HG02588 (cell line): ENCODE measurements at regions not wholly inside any gene's neighbourhood (a gene's known extent, or its start where the extent isn't known, plus 50 kb on each side); places are given as distances from the start of the nearest gene placed in this dataset.

Experiments
- ATAC-seq: cut with Tn5 transposase; IDR thresholded peaks from one replicate; pipeline ENCODE4 v1.9.1; 2021; ENCODE audit warnings: mild to moderate bottlenecking, moderate library complexity; ENCODE audit not compliant: unreplicated experiment

DNA sequence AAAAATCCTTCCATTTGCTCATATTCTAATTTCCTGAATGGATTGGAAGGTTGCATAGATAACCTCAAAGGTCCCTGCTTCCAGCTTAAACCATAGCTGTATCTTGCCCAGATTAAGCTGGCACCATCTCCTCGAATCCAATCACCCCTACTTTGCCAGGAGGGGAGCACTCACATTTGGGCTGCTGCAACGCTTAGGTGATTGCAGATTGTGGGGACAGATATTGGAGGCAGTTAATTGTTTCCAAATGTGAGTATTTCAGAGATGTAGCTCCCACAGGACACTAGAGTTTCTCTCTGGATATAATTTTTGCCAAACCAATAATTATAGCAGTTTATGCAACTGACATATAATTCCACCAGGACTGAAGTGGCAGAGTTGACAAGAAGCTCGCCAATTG lies 53.5 kb upstream of the ACSL1 start:
- ATAC-seq, result no peak

DNA sequence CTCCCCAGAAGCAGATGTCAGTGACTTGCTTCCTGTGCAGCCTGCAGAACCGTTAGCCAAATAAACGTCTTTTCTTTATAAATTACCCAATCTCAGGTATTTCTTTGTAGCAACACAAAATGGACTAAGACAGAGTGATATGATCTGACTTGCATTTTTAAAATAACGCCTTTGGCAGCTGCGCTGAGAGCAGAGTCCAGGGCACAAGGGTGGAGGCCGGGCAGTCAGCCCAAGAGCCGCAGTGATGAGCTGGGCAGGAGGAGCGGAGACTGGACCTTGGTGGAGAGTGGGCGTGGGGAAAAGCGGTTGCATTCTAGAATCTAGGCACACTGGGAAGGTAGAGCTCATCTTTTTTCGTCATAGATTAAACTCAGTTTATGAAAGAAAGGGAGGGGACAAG lies 56.5 kb upstream of the ACSL1 start:
- no peak for ATAC-seq

DNA sequence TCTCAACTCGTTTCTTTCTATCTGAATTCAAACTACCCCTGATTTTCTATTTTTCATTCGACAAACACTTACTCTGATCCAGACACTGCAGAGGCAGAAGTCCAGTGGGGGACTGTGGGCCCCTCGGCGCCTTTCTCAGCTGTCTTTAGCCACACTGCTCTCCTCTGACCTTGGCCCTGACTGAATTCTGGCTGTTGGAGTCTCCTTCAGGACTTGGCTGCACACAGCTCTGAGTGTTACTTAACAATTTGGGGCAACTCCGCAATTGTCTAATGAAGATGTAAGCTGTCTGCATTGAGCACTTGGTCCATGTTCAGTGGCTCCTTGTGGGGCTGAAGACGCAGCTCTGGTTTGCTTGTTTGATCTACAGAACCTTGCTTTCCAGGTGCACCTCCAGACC lies 57.3 kb upstream of the ACSL1 start:
- ATAC-seq, result no peak

DNA sequence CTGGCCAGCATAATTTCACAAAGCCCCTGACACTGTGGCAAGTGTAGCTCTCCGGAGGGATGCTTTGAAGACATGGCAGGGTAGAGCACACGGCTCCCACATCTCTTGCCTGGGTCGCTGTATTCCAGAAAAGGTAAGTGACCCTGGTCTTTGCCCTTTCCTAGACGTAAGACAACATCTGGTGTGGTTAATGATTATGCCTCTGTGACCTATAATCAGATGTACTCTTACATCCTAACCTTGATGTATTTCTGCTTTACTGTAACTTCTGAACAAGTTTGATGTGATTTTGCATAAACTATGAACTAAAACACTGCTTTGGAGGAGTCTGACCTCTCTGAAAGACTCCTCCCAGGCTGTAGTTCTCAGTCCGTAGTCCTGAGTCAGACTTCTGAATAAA lies 59.1 kb upstream of the ACSL1 start:
- ATAC-seq, result no peak

DNA sequence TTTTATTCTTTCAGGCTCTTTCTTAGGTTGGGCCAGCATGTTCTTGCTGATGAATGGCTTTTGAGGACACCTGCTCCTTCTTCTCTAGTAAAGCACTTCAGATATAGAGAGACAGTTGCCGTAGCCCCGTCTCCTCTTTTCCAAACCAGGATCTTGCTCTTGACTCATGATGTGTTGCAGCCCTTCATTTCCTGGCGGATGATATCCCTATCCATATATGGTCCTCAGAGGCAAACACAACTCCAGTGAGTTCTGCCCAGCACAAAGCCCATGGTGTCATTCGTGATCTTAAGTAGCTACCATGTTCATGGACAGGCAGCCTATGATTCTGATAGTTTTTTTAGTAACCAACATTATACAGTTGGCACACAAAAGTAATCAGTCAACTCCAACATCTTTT lies 59.8 kb upstream of the ACSL1 start:
- no peak for ATAC-seq

DNA sequence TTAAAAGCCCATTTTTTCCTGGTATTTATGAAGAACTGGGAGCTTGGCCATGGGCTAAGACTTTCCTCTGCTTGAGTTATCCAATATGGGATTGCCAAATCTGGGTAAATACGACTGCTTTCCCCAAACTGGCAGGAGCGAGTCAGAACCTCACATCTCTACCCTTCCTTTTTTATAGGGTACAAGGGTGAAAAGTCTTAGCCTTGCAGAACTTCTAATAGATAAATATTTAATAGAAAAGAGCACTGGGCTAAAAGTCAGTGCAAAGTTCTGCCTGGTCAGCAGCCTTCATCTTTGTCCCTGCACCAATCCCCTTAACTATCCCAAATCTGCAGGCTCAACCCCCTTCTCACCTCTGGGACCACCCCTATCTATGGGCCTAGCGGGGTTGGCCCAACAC lies 61.6 kb upstream of the ACSL1 start:
- ATAC-seq, result no peak

DNA sequence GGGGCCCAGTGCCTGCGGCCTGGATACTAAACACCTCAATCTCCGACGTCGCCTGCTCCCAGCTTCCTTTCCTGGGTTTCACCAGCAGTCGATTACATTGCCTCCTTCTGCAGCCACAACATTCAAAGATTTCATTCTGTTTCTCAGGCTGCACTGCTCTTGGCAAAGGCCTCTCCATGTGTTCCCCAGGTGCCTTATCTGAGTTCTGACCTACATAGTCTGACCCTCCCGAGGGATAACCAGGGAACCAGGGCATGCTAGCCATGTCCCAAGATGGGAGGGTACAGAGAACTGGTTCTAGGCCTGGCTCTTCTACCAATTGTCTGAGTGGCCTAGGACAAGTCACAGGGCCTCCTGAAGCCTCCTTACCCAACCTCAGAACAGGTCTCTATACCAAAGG lies 62.2 kb upstream of the ACSL1 start:
- ATAC-seq, result no peak

DNA sequence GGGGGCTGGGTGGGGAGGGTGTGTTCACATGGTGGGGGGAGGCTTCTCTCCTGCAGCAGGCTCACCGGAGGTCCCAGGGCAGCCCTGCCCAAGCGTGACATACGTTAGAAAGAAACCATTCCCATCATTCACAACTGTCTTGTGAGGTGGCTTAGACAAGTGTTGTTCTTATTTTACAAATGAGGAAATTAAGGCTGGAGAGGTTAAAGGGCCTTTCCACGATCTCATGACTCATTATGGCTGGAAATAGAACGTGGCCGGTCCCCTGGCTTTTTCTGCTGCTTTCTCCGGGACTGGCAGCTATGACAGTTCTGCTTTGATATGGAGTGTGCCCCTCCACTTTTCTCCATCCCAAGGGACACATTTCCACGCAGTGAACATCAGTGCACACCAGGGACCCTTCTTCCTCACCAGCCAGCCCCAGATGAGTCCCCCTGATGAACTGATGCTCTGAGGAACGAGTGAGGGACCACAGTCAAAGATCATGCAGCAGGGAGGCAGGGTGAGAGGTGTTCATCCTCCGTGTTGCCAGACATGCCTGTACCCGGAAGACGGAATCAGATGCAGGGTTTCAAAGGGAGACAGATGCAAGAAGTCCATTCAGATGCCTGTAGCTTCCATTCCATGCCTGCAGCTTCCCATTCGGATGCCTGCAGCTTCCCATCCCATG lies 64.0 kb upstream of the ACSL1 start:
- ATAC-seq, result no peak

DNA sequence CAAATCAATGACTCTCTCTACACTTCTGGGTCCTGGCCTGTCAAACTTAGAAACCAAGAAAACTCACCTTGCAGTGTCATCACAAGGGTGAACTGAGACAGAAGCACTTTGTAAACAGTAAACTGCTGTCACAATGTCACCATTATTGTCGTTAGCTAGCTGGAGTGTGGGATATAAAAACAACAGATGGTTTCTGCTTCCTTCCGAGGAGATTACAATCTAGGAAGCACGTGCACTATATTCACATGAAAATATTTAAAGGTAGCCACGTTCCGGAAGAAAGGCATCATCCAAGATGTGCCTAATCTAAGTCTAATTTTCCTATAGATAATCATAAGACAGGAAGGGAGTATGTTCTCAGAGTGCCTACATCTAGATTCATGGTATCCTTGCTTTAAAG lies 64.7 kb upstream of the ACSL1 start:
- no peak for ATAC-seq

DNA sequence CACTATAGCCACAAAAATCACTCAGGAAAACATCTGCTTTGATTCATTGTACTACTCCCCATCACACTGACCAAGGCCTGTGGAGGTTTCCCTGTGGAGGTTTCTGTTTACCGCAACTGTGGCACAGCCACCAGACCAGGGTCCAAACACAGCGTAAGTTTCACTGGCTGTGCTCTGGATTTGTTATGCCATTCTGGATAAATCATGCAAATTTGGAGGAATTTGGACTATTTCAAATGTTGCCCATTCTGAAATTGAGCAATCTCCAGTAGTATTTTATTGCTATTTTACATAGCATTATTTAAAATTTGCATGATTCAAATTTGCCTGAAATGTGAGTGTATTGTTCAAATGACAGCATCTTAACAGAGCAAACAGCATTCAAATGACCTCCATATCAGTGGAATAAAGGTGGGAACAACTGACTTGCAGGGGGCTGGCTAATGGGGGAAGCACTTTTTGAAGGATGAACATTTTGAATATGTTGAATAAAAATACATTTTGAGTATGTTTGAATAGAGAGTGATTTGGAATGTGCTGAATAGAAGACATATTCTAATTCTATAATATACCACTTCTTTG lies 66.1 kb upstream of the ACSL1 start:
- no peak for ATAC-seq

DNA sequence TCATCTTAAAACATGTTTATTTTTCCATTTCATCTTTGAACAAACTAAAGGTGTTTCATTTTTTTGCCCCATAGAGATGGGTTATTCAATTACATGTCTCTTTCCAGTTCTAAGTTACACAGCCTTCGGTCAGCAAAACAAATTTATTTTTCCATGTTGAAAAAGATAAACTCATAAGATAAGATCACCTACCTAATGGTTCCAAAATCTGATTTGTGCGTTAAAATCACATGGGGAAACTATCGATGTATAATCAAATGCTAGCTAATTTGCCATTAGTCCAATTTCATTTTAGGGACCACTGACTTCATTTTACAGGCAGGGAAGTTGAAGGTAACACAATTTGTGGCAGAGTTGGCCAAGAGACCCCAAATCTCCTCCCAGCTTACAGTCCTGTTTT lies 67.2 kb upstream of the ACSL1 start:
- no peak for ATAC-seq

DNA sequence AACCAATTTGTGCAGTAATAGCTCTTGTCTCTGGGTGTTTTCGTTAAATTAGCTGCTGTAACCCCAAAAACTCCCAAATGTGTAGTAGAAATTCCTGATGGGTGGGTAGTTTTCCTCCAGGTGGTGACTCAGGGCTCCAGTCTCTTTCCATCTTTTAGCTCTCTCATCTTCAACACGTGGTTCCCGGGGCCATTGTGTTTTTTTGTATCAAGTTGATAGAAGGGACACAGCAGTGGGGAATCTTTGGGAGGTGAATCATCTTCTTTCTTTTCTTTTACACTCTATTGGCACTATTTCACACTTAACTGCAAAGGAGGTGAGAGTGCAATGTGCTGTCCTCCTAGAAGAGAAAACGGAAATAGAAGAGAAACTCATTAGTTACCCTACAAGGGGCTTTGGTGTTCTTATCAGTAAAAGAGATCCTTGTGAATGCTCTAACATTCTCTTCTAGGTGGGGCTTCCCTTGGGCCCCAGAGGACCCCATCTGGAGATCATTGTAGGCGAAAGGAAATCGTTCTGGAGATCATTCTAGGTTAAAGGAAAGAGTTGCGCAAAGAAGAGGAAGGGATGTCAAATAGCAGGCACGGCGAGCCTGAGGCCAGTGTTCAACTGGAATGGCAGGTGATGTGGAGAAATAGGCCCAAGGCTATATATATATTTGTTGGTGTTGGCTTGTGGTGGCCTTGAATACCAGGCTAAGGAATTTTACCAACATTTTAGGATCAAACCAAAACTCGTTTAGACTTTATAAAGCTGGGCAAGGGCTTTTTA lies 68.2 kb upstream of the ACSL1 start:
- ATAC-seq, result no peak

DNA sequence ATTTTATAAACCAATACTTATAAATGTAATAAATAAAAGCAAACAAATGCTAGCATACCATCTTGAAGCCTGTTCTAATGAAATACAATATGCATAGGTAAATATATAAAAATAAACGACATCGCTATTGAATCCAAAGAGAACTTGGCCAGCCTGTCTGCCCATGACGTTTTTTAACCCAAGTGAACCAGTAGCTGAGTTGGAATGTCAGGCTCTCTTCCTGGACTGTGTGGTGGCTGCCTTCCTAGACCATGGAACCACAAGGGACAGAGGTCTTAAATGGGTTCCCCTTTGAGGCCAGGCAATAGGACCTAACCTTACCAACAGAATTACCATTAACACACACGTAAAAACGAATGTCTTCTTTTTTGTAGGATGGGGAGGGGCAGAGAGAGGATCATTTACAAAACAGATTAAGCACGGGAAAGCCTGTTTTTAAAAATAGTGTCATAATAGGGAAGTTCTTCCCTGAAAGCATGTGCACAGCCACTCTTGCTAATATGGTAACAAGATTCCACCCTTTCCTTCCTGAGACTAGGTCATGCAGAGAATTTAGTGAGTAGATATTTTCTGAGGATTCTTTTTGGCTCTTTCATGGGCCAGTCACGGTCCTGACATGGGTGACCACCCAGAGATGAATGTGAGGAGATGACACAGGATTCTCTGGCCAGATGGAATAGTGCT lies 69.4 kb upstream of the ACSL1 start:
- ATAC-seq, result no peak

DNA sequence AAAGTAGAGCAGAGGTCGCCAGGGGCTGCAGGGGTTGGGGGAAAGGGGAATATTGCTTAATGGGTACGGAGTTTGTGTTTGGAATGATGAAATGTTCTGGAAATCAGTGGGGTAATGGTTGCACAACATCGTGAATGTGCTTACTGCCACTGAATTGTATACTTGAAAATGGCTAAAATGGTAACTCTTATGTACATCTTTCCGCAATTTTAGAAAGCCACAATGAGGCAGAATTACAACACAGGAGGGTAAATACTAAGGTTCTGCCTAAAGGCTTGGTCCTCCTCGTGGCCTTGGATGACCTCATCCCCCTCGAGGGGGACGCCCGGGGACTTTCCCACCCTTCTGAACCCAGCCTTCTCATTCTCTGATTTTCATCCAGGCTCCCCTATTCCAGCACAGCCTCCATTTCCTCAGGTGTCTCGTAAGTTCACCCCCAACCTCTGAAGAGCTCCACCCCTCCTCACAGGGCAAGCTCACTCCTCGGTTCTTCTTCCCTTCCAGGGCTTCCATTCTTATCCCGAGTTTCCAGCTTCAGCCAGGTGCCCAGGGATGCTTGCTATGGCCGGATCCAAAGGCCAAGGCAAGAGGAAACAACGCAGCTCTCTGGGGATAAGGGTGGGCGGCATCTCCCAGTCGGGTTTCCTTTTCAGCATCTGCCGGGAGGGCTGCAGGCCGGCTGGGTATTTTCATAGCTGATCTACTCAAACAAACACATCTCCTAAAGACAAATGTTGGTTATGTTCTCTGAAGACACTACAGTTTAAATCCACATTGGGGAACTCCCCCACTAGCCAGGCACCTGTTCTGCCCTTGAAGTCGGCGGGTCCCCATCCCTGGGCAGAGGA lies 71.3 kb upstream of the ACSL1 start:
- ATAC-seq, result peak; percentile 71

DNA sequence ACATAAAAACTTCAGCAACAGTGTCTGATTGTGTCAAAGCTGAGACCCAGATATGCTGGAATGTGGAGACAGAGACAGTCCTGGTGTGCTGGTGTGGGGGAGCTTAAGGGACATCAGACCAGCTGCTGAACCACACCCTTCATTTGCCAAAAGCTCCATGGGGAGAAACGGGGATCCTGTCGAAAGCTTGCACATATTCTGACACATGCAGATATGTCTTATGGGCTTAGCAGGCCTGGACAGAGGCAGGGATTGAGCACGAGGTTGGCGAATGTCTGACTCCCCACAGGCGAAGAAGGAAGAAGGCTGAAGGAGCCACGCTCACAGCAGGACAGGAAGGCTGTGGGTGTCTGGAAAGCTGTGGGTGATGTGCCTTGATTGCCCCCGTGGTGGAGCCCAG lies 72.1 kb upstream of the ACSL1 start:
- no peak for ATAC-seq

DNA sequence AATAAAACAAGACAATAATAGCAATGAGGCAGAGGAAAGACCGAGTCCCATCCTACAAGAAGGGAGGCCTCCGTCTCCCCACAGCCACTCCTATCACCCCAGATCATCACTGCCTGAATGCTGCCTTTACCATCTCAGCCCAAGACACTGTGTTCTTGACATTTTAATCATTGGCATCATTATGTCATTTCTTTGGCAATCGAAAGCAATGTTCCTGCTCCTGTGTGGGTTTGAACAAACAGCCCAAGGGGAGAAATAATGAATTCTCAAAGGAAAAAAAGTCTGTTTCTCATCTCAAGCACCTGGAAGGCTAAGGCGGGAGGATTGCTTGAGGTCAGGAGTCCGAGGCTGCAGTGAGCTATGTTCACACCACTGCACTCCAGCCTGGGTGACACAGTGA lies 73.0 kb upstream of the ACSL1 start:
- no peak for ATAC-seq

DNA sequence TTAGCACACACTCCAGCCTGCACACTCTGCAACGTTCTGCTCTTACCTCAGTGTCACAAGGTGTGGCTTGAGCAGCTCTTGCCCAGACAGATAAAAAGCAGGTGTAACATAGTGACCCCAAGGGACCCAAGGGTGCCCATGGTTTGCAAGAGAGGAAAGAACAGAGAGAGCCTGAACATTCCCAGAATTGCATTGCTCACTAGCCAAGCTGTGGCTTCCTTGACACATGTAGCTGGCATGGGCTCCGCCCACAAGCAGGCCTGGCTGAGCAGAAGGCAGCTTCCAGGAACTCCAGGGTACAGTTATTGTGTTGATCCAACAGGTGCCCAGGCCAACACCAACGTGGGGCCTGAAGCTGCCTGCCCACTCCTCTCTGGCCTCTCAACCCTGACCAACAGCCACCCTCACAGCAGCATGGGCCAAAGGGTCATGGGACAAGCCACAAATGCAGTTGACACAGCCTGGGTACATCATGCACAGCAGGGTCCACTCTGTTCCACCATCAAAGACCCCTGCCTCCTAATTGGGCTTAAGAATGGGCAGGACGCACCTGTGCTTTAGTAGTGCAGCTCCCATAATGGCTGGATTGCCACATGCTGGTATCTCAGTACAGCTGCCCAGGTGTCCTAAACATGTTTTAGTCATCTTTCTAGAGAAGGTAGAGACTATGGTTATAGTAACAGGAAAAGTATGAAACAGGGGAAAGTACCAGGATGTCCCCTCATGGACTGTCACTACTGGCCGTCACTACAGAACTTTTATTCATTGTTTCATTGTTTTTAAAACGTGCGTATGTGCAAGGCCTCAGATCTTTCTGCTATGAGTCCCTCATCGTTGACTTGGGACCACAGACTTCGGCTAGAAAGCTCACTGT lies 73.7 kb upstream of the ACSL1 start:
- ATAC-seq, result no peak

DNA sequence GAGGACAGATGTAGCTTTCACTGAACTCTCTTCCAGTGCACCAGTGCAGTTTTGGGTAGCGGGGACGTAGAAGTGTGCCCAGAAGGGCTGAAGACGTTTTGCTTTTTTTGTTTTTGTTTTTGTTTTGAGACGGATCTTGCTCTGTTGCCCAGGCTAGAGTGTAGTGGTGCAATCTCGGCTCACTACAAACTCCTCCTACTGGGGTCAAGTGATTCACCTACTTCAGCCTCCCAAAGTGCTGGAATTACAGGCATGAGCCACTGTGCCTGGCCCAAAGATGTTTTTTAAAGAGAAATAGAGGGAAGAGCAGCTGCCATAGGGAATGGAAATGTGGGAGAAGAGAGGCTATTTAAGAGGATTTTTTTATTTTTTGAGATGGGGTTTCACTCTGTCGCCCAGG lies 74.4 kb upstream of the ACSL1 start:
- ATAC-seq, result no peak

DNA sequence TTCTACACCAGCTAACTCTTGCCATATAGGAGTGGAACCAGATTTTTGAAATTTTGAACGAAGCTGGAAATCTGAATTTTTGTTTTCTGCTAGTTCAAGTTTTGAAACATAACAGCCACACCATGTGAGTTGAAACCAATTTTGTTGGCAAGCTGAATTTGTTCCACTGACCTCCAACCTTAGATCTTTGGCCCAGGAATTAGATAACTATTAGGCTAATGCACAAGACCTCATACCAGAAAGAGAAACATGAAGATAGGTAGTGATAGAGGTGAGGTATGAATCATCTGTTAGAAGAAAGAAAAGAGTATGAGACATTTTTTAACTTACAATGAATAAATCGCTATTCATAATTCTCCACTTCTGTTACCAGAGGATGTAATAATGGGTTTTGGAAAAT lies 76.8 kb upstream of the ACSL1 start:
- no peak for ATAC-seq

DNA sequence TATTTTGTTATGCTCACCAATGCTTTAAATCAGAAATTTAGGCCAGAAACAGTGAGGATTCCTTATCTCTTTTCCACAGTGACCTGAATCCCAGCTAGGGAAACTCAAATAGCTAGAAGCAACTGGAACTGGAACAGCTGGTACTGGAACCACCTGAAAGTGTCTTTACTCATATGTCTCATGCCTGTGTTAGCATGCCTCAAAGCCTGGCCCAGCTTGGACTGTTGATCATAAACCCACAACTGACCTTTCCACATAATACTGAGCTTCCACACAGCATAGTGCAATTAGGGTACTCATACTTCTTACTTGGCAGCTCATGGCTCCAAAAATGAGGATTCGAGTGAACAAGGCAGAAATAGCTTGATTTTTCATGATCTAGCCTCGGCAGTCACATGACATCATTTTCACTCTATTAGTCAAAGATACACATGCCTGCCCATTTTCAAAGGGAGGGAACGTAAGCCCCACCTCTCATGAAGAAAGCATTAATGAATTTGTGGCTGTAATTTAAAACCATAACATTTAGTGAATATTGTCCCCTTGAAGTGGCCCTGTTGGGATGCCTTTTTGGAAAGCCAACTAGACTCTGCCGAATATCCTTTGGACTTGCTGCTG lies 80.8 kb upstream of the ACSL1 start:
- ATAC-seq, result no peak
